ENCODE measurements at regions not wholly inside any gene's neighbourhood (a gene's known extent, or its start where the extent isn't known, plus 50 kb on each side); places are given as distances from the start of the nearest gene placed in this dataset.

DNA sequence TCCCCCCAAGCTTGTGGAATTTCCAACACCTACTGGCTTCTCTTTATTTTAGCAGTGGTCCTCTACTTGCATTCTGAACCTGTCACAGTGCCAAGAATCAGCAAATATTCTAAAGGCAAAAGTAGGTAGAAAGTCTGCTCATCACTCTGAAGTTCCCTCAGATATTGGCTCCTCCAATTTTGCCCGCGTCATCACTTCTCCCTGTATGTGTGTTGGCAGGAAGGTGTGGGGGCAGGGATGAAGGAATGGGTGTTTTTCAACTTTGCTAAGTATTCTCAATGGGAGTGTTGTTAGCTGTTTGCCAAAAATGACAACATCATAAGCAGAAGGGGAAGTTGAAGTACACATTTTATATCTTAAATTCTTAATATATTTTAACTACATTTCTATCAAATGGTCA is 226.2 kb downstream of the POLR1F start:
- H3K9me3 ChIP-seq (ENCODE audit: control insufficient read depth, insufficient read depth, low read length): no peaks in the 10 kb centered on the region
- no peaks in the 10 kb centered on the region for H3K27me3 ChIP-seq (ENCODE audit: control insufficient read depth, low read length)
- H3K27ac ChIP-seq (ENCODE audit: low read depth, low read length): no peak overlapping the region
- no peaks in the 10 kb centered on the region for H3F3A ChIP-seq (ENCODE audit: control insufficient read depth, insufficient read depth)
- H4K20me1 ChIP-seq (ENCODE audit: control insufficient read depth, insufficient read depth, low read depth, low read length): no peaks in the 10 kb centered on the region
- no peaks in the 10 kb centered on the region for H3K79me2 ChIP-seq (ENCODE audit: control insufficient read depth, low read length)
- no peaks in the 10 kb centered on the region for H3K9me2 ChIP-seq (replicated peaks; ENCODE audit: control insufficient read depth, low read length)
- H3K4me2 ChIP-seq (ENCODE audit: low read length): no peak overlapping the region
- no peaks in the 10 kb centered on the region for H3K4me1 ChIP-seq (ENCODE audit: control insufficient read depth, low read length)
- TF ChIP-seq CTCF (IDR thresholded peaks at IDR 0.05; ENCODE audit: low read depth, low read length, poor library complexity, severe bottlenecking): no peak
- no peaks in the 10 kb centered on the region for H3K36me3 ChIP-seq (ENCODE audit: control insufficient read depth, low read length)
- no peak overlapping the region for H3K4me3 ChIP-seq (ENCODE audit: low read length)

- Histone ChIP-seq H3K9me3 (ENCODE audit: control insufficient read depth, insufficient read depth, low read length) (no peaks in the 10 kb centered on the region), H3K4me2 (ENCODE audit: low read length) (no peak overlapping the region), H3K79me2 (ENCODE audit: control insufficient read depth, low read length) (no peaks in the 10 kb centered on the region), H3K36me3 (ENCODE audit: control insufficient read depth, low read length) (no peaks in the 10 kb centered on the region), H3K4me1 (ENCODE audit: control insufficient read depth, low read length) (no peaks in the 10 kb centered on the region), H3K4me3 (ENCODE audit: low read length) (no peak overlapping the region), H3K9me2 (replicated peaks; ENCODE audit: control insufficient read depth, low read length) (no peaks in the 10 kb centered on the region), H3F3A (ENCODE audit: control insufficient read depth, insufficient read depth) (no peaks in the 10 kb centered on the region), H3K27ac (ENCODE audit: low read depth, low read length) (no peak overlapping the region), H4K20me1 (ENCODE audit: control insufficient read depth, insufficient read depth, low read depth, low read length) (no peaks in the 10 kb centered on the region), H3K27me3 (ENCODE audit: control insufficient read depth, low read length) (no peaks in the 10 kb centered on the region)
- TF ChIP-seq EZH2phosphoT487 (IDR thresholded peaks at IDR 0.05; ENCODE audit: borderline replicate concordance, low read length) (no peak), CTCF (IDR thresholded peaks at IDR 0.05; ENCODE audit: low read depth, low read length, poor library complexity, severe bottlenecking) (no peak)
These were observed 228.5 kb downstream of the POLR1F start for GRCh38 chr7:19480383-19480782.

DNA sequence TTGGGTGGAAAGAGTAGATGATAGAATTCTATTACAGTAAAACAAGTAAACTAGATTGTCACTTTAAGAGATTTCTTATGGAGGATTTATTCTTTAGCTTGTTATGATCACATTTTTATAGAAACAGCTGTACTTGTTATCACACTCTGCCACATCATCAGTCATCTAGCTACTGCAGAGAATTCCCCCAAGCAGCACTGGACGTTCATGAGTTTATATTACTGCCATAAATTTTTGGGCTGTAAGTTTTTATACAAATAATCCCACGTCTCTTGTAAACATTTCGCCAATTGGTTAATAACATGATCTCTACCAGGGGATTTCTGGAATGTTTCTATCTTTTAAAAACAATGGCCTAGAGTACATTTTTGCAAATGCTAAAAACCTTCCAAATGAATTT is 238.8 kb downstream of the POLR1F start:
- Histone ChIP-seq H3K4me2 (ENCODE audit: low read length) (no peak overlapping the region), H3K4me3 (ENCODE audit: low read length) (no peak overlapping the region), H3K9me2 (replicated peaks; ENCODE audit: control insufficient read depth, low read length) (no peaks in the 10 kb centered on the region), H3K4me1 (ENCODE audit: control insufficient read depth, low read length) (no peaks in the 10 kb centered on the region), H3K27ac (ENCODE audit: low read depth, low read length) (no peak overlapping the region), H3K79me2 (ENCODE audit: control insufficient read depth, low read length) (no peaks in the 10 kb centered on the region), H3K9me3 (ENCODE audit: control insufficient read depth, insufficient read depth, low read length) (no peaks in the 10 kb centered on the region), H3K36me3 (ENCODE audit: control insufficient read depth, low read length) (no peaks in the 10 kb centered on the region), H3K27me3 (ENCODE audit: control insufficient read depth, low read length) (no peaks in the 10 kb centered on the region), H3F3A (ENCODE audit: control insufficient read depth, insufficient read depth) (no peaks in the 10 kb centered on the region), H4K20me1 (ENCODE audit: control insufficient read depth, insufficient read depth, low read depth, low read length) (no peaks in the 10 kb centered on the region)
- TF ChIP-seq CTCF (IDR thresholded peaks at IDR 0.05; ENCODE audit: low read depth, low read length, poor library complexity, severe bottlenecking) (no peak), EZH2phosphoT487 (IDR thresholded peaks at IDR 0.05; ENCODE audit: borderline replicate concordance, low read length) (no peak)

- Histone ChIP-seq H3K27ac (ENCODE audit: low read depth, low read length) (no peak overlapping the region), H3K27me3 (ENCODE audit: control insufficient read depth, low read length) (no peaks in the 10 kb centered on the region), H3F3A (ENCODE audit: control insufficient read depth, insufficient read depth) (no peaks in the 10 kb centered on the region), H4K20me1 (ENCODE audit: control insufficient read depth, insufficient read depth, low read depth, low read length) (no peaks in the 10 kb centered on the region), H3K4me3 (ENCODE audit: low read length) (no peak overlapping the region), H3K4me2 (ENCODE audit: low read length) (no peak overlapping the region), H3K36me3 (ENCODE audit: control insufficient read depth, low read length) (no peaks in the 10 kb centered on the region), H3K4me1 (ENCODE audit: control insufficient read depth, low read length) (no peaks in the 10 kb centered on the region), H3K79me2 (ENCODE audit: control insufficient read depth, low read length) (no peaks in the 10 kb centered on the region), H3K9me2 (replicated peaks; ENCODE audit: control insufficient read depth, low read length) (no peaks in the 10 kb centered on the region), H3K9me3 (ENCODE audit: control insufficient read depth, insufficient read depth, low read length) (no peaks in the 10 kb centered on the region)
- TF ChIP-seq CTCF (IDR thresholded peaks at IDR 0.05; ENCODE audit: low read depth, low read length, poor library complexity, severe bottlenecking) (no peak), EZH2phosphoT487 (IDR thresholded peaks at IDR 0.05; ENCODE audit: borderline replicate concordance, low read length) (no peak)
These were observed 243.0 kb downstream of the POLR1F start for GRCh38 chr7:19465861-19466260.

Measured in DOHH2 (cell line).